GM18870 (cell line): ENCODE measurements at regions not wholly inside any gene's neighbourhood (a gene's known extent, or its start where the extent isn't known, plus 50 kb on each side); places are given as distances from the start of the nearest gene placed in this dataset.
A peak's percentile ranks its signal among the peaks of the same experiment; 100 is the strongest.
"Not testable (repeated sequence)": the region's sequence is repeated elsewhere in the genome, so short reads cannot be mapped to it uniquely, and the experiment has no call there.

Source experiments
- ATAC-seq: cut with Tn5 transposase; IDR thresholded peaks from one replicate; pipeline ENCODE4 v1.9.1; 2021; ENCODE audit warnings: moderate library complexity; ENCODE audit not compliant: unreplicated experiment

GRCh38 chr17:33959098-33959497, 296.0 kb upstream of the CCL2 start:
- ATAC-seq = not testable (repeated sequence)

- ATAC-seq = no peak
These were observed 292.0 kb upstream of the CCL2 start for GRCh38 chr17:33962857-33963655.

GRCh38 chr17:33964344-33964979, 290.6 kb upstream of the CCL2 start:
- ATAC-seq = peak; percentile 81

- ATAC-seq = no peak
These were observed 288.6 kb upstream of the CCL2 start for GRCh38 chr17:33966410-33967059.

GRCh38 chr17:33967608-33968349, 287.3 kb upstream of the CCL2 start:
- no peak for ATAC-seq

GRCh38 chr17:33968350-33969044, 286.6 kb upstream of the CCL2 start:
- peak; percentile 59 for ATAC-seq

GRCh38 chr17:33970279-33970678, 284.8 kb upstream of the CCL2 start:
- ATAC-seq = no peak

GRCh38 chr17:33972763-33973162, 282.3 kb upstream of the CCL2 start:
- ATAC-seq = no peak

GRCh38 chr17:33973491-33973890, 281.6 kb upstream of the CCL2 start:
- no peak for ATAC-seq

- no peak for ATAC-seq
These were observed 280.8 kb upstream of the CCL2 start for GRCh38 chr17:33974276-33974675.

- no peak for ATAC-seq
These were observed 278.3 kb upstream of the CCL2 start for GRCh38 chr17:33976831-33977230.

- no peak for ATAC-seq
These were observed 277.2 kb upstream of the CCL2 start for GRCh38 chr17:33977729-33978514.

GRCh38 chr17:33978889-33979288, 276.2 kb upstream of the CCL2 start:
- no peak for ATAC-seq

GRCh38 chr17:33980193-33980592, 274.9 kb upstream of the CCL2 start:
- no peak for ATAC-seq

GRCh38 chr17:33981711-33982601, 273.1 kb upstream of the CCL2 start:
- no peak for ATAC-seq

GRCh38 chr17:33982909-33983308, 272.2 kb upstream of the CCL2 start:
- ATAC-seq = no peak

GRCh38 chr17:33983824-33984574, 271.1 kb upstream of the CCL2 start:
- ATAC-seq = no peak

GRCh38 chr17:33986088-33986487, 269.0 kb upstream of the CCL2 start:
- ATAC-seq = no peak
